Neural cell (in vitro differentiated cells): ENCODE measurements at regions not wholly inside any gene's neighbourhood (a gene's known extent, or its start where the extent isn't known, plus 50 kb on each side); places are given as distances from the start of the nearest gene placed in this dataset.

ENCODE experiments used
- SMC3 ChIP-seq: fragments of 450-650 bp; conservative IDR thresholded peaks from 2 replicates; pipeline ENCODE4 v1.6.1; 2014; ENCODE audit warnings: antibody characterized with exemption, mild to moderate bottlenecking, moderate library complexity; ENCODE audit not compliant: poor library complexity
- TF ChIP-seq, protein P1 (sequence below): fragments of 450-650 bp; IDR thresholded peaks from 2 replicates; pipeline ENCODE4 v1.5.1; 2014; ENCODE audit warnings: antibody characterized with exemption, mild to moderate bottlenecking, moderate library complexity; ENCODE audit not compliant: poor library complexity, severe bottlenecking

DNA sequence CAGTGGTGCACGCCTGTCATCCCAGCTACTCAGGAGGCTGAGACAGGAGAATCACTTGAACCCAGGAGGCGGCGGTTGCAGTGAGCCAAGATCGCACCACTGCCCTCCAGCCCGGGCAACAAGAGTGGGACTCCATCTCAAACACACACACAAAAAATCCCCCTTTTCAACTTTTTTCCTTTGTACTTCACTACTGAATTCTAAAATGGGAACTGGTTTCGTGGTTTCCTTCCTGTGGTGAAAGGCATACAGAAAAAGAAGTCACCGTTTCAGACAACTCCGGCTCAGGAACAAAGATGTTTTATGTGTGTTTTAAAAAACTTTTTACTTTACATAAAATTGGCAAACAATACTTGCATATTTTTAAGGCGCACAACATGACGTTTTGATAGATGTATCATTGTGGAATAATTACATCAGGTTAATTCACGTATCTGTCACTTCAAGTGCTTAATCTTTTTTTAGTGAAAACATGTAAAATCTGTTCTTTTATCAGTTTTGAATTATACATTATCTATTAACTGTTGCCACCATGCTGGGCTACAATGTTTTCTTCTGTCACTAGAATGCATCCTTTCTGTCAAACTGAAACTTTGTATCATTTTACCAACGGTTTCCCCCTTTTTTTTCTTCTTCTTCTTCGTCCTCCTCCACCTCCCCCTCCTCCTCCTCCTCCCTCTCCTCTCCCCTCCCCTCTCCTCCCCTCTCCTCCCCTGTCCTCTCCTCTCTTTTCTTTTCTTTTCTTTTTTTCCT lies 186.0 kb downstream of the CRLF2 start:
- no peak for TF ChIP-seq SMC3
- TF ChIP-seq, protein P1, sequence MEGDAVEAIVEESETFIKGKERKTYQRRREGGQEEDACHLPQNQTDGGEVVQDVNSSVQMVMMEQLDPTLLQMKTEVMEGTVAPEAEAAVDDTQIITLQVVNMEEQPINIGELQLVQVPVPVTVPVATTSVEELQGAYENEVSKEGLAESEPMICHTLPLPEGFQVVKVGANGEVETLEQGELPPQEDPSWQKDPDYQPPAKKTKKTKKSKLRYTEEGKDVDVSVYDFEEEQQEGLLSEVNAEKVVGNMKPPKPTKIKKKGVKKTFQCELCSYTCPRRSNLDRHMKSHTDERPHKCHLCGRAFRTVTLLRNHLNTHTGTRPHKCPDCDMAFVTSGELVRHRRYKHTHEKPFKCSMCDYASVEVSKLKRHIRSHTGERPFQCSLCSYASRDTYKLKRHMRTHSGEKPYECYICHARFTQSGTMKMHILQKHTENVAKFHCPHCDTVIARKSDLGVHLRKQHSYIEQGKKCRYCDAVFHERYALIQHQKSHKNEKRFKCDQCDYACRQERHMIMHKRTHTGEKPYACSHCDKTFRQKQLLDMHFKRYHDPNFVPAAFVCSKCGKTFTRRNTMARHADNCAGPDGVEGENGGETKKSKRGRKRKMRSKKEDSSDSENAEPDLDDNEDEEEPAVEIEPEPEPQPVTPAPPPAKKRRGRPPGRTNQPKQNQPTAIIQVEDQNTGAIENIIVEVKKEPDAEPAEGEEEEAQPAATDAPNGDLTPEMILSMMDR = no peak
